HG03039 (cell line): ENCODE measurements at regions not wholly inside any gene's neighbourhood (a gene's known extent, or its start where the extent isn't known, plus 50 kb on each side); places are given as distances from the start of the nearest gene placed in this dataset.
"Not testable (repeated sequence)": the region's sequence is repeated elsewhere in the genome, so short reads cannot be mapped to it uniquely, and the experiment has no call there.

ENCODE experiments used
- ATAC-seq: cut with Tn5 transposase; IDR thresholded peaks from one replicate; pipeline ENCODE4 v1.9.1; 2021; ENCODE audit warnings: mild to moderate bottlenecking, moderate library complexity; ENCODE audit not compliant: unreplicated experiment

- ATAC-seq: not testable (repeated sequence)
Observed at GRCh38 chr14:106398931-106399331, 872.5 kb downstream of the TMEM121 start.

GRCh38 chr14:106401316-106401715 is 874.9 kb downstream of the TMEM121 start:
- ATAC-seq: not testable (repeated sequence)

DNA sequence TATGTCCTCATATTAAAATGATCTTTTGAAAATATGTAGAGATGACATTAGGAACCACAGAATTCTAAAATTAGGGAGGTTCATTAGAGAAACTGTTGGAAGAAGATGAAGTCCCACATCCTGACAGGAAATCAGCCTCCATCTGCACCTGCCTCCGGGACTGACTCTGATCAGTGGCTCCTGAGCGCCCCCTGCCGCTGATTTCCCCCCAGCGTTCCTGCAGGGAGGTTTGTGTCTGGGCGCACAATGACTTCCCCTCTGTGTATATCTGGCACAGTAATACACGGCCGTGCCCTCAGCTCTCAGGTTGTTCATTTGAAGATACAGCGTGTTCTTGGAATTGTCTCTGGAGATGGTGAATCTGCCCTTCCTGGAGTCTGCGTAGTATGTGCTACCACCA is 883.8 kb downstream of the TMEM121 start:
- ATAC-seq: not testable (repeated sequence)

DNA sequence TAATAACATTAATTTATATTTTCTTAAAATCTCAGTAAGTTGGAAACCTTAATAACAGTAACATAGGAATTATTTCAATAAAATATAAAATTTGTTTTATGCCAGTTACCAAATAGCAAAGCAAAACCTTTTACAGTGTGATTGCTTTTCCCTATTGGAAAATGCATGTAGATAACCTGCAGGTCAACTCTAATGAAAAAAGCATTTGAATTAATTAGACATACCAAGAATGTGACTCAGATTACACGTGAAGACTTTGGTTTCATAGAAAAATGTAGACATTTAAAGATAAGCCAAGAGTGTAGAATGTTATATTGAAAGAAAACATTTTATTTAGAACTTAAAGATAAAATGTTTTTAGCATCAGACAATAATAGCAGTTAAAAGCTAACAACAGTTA is 888.1 kb downstream of the TMEM121 start:
- ATAC-seq: no peak

DNA sequence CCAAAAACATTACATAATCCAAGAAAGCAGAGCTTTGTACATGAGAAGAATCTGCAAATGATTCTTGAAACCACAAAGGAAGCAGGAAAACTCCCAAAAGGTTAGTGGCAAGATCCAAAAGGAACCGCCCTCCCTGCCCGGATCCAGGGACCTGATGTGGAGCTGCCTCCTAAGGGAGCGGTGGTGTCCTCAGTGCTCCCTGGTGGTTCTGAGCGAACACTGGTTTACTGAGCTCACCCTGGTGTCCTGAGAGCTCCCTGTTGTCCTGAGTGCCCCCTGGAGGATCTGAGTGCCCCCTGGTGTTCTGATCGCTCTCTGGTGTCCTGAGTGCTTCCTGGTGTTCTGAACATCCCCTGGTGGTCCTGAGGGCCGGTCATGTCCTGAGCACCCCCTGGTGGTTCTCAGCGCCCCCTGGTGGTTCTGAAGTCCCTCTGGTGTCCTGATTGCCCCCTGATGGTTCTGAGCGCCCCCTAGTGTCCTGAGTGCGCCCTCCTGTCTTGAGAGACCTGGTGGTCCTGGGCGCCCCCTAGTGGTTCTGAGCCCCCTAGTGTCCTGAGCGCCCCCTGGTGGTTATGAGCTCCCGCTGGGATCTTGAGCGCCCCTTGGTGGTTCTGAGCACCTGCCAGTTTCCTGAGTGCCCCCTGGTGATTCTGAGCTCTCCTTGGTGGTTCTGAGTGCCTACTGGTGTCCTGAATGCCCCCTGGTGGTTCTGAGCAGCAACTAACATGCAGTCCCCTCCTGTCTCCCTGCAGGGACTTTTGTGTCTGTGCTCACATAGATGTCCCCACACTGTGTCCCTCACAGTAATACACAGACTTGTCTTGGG is 891.1 kb downstream of the TMEM121 start:
- ATAC-seq: peak; percentile 73

DNA sequence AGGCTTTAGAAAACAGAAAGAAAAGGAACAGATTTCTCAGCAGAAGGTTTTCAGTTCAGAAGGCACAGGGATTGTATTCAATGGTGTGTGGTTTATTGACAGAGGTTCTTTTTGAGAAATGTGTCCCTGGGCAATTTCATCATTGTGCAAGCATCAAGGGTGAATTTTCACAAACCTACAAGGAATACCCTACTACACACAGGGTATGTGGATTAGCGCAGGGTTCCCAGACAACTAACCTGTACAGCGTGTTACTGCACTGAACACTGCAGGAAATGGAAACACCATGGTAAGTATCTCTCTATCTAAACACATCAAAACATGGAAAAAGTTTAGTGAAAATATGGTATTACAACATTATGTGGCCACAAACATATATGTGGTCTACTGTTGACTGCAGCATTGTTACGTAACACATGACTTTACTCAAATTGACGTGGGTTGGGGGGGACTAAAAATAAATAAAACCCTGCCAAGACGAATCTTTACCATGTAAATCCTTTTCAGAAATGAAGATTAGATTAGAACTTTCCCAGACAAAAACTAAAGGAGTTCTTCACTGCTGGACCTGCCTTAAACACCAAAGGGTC is 893.1 kb downstream of the TMEM121 start:
- no peak for ATAC-seq

GRCh38 chr14:106421431-106422033 is 895.1 kb downstream of the TMEM121 start:
- not testable (repeated sequence) for ATAC-seq

- ATAC-seq: no peak
Observed at GRCh38 chr14:106422066-106422465, 895.7 kb downstream of the TMEM121 start.

DNA sequence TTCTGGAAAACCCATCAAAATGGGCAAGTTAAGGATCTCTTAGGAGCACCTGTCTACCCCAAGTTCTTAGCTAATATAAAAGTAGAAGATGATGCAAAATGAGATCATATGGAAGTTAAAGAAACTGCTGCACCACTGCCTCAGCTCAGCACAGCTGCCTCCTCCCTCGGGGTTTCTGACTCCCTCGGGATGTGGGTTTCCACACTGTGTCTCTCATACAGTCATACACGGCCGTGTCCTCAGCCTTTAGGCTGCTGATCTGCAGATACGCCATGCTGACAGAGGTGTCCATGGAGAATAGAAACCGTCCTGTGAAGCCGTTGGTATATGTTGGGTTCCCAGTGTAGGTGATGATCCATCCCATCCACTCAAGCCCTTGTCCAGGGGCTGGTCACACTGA is 898.8 kb downstream of the TMEM121 start:
- ATAC-seq: not testable (repeated sequence)

- no peak for ATAC-seq
Observed at GRCh38 chr14:106436310-106436905, 910.0 kb downstream of the TMEM121 start.

DNA sequence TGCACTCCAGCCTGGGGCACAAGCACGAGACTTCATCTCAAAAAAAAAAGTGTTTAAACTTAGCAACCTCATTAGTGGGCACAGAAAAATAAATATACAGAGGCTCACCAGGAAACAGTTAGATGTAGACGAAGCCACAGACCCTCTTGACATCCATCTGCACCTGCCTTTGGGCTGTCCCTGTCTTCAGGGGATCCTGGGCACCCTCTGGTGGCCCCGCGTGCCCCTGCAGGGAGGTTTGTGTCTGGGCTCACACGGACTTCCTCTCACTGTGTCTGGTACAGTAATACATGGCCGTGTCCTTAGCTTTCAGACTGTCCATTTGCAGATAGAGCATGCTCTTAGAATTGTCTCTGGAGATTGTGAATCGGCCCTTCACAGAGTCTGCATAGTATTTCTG is 916.5 kb downstream of the TMEM121 start:
- ATAC-seq: no peak

DNA sequence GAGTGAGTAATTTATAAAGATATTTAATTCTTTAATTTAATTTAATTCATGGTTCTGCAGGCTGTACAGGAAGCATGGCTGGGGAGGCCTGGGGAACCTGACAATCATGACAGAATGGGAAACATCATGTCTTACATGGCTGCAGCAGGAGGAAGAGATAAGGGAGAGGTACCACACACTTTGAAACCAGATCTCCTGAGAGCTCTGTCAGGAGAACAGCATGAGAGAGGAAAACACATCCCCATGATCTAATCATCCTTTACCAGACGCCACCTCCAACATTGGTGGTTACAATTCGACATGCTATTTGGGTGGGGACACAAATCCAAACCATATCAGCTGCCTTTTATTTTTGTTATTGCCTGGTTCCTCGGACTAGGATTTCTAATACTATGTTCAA is 928.6 kb downstream of the TMEM121 start:
- no peak for ATAC-seq

- no peak for ATAC-seq
Observed at GRCh38 chr14:106459971-106460730, 933.8 kb downstream of the TMEM121 start.

DNA sequence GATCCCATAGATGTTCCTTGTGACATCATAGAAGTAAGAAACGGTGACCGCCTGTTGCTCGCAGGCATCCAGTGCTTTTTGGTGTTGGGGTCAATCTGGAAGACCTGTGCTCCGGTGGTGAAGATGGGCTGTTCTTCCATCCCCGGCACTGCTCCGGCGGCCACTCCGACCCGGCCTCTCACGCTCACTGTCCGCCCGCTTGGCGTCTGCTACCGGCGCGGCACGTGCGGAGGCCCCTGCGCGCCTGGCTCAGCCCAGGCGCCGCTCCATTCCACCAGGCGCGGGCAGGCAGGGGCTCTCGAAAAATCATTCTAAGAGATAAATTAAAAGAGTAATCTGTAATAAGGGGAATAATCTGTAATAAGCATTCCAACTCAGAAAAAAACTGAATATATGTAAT is 934.5 kb downstream of the TMEM121 start:
- no peak for ATAC-seq

- not testable (repeated sequence) for ATAC-seq
Observed at GRCh38 chr14:106466483-106466882, 940.1 kb downstream of the TMEM121 start.

GRCh38 chr14:106468869-106469268 is 942.5 kb downstream of the TMEM121 start:
- ATAC-seq: not testable (repeated sequence)

GRCh38 chr14:106470028-106470427 is 943.6 kb downstream of the TMEM121 start:
- not testable (repeated sequence) for ATAC-seq

DNA sequence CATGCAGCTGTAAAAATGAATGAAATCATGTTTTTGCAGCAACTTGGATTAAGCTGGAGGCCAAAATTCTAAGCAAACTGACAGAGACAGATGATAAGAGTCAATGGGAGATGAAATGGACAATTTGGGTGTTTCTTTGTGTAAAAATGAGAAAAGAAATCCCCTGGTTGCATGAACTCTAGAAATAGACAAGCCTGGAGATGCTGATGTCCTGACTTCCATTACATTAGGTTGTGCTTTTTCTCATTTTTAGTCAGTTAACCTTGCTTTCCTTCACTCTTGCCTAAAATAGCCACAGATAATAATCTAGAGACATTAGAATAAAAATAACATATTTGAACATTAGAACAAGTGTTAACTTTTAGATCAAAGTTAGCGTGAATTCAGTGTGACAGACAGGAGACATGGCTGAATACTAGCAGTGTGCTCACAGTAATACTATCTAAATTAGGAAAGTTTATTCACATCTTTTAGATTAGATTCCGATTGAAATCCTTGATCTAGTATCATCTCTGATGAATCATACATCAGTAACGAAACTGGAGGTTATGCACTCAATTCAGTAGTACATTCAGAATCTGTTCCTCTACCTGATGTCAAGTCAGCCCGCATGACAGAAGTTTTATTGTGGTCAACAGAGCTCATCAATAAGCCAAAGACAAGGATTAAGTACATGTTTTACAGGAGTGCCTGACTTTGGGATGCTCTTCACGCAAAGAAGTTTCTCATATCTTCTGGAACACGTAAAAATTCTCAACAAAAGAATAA is 948.1 kb downstream of the TMEM121 start:
- not testable (repeated sequence) for ATAC-seq

DNA sequence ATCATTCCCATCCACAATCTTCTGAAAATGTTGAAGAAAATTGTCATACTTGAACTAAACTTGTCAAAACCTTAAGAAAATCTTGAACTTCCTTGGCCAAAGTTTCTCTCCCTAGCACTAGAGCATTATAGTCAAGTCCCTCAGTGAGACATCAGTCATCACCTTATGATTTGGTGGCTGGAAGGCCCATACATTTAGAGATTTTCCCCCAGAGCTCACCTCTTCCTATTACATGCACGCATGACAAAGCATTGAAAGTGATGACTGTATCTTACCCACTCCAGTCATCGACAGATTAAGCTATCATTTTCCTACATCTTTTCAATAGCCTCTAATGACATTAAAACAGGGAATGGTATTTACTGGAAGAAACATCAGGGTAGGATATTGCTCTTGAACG is 948.8 kb downstream of the TMEM121 start:
- not testable (repeated sequence) for ATAC-seq

DNA sequence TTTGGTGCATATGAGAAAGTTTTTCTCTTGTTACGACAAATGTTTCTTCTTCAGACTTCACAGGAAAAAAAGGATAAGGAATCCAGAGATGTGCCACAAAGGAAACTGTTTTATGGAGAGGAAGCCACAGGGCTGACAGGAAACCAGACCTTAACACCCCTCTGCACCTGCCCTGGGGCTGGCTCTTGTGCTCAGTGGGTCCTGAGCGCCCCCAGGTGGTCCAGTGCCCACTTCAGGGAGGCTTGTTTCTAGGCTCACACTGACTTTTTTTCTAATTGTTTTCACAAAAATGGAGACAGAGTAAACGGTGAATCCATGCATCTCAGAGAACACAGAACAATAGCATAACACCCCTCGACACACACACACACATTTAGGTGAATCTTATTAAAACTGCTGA is 951.2 kb downstream of the TMEM121 start:
- ATAC-seq: not testable (repeated sequence)
